ENCODE measurements at regions not wholly inside any gene's neighbourhood (a gene's known extent, or its start where the extent isn't known, plus 50 kb on each side); places are given as distances from the start of the nearest gene placed in this dataset.
"Not testable (repeated sequence)": the region's sequence is repeated elsewhere in the genome, so short reads cannot be mapped to it uniquely, and the experiment has no call there.

- no peak for TF ChIP-seq REST (IDR thresholded peaks at IDR 0.05; ENCODE audit: insufficient replicate concordance, low read depth)
- no peak for TF ChIP-seq POLR2AphosphoS5 (IDR thresholded peaks at IDR 0.05; ENCODE audit: low read depth)
- TF ChIP-seq, protein P1, sequence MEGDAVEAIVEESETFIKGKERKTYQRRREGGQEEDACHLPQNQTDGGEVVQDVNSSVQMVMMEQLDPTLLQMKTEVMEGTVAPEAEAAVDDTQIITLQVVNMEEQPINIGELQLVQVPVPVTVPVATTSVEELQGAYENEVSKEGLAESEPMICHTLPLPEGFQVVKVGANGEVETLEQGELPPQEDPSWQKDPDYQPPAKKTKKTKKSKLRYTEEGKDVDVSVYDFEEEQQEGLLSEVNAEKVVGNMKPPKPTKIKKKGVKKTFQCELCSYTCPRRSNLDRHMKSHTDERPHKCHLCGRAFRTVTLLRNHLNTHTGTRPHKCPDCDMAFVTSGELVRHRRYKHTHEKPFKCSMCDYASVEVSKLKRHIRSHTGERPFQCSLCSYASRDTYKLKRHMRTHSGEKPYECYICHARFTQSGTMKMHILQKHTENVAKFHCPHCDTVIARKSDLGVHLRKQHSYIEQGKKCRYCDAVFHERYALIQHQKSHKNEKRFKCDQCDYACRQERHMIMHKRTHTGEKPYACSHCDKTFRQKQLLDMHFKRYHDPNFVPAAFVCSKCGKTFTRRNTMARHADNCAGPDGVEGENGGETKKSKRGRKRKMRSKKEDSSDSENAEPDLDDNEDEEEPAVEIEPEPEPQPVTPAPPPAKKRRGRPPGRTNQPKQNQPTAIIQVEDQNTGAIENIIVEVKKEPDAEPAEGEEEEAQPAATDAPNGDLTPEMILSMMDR (IDR thresholded peaks at IDR 0.05; ENCODE audit: insufficient read depth, low read length) = no peak
- TF ChIP-seq GABPA (IDR thresholded peaks at IDR 0.05; ENCODE audit: low read depth) = no peak
- no peak overlapping the region for H3K27ac ChIP-seq (replicated peaks)
- no peak overlapping the region for H3K4me3 ChIP-seq (replicated peaks; ENCODE audit: insufficient read depth, low read length)
- DNase-seq (ENCODE audit: low read depth in 1 of 2, low spot score in 1 of 2) = no peak
- peaks cover 7% of the 10 kb centered on the region for H3K27me3 ChIP-seq (ENCODE audit: insufficient read depth, poor library complexity, severe bottlenecking)
Observed at GRCh38 chr14:105911006-105911847, 384.8 kb downstream of the TMEM121 start.

- not testable (repeated sequence) for H3K27ac ChIP-seq (replicated peaks); H3K27me3 ChIP-seq (ENCODE audit: insufficient read depth, poor library complexity, severe bottlenecking); DNase-seq (ENCODE audit: low read depth in 1 of 2, low spot score in 1 of 2); H3K4me3 ChIP-seq (replicated peaks; ENCODE audit: insufficient read depth, low read length)
Observed at GRCh38 chr14:105911848-105912292, 385.5 kb downstream of the TMEM121 start.

DNA sequence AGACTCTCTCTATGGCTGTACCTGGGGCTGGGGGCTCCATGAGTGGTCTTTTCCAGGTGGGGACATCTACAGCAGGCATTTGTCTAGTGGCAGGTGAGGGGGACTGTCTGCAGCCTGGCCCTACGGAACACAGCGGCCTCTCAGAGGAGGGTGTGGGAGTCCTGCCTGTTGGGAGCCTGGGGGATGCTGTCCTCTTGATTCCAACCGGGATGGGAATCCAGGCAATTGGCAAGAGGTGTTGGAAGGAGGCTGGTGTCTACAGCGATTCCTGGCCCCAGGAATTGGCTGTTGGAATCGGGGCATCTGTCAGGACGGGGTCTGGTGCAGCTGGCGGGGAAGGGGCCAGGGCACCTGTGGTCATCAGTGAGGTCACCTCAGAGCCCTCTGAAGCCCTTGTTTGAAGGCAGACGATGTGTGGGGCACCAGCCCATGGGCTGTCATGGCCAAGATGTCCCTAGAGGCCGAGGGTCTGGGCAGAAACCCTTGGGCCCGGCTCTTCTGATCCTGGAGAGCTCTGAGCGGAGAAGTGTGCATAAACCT is 386.3 kb downstream of the TMEM121 start:
- Histone ChIP-seq H3K4me3 (replicated peaks; ENCODE audit: insufficient read depth, low read length) (no peak overlapping the region), H3K27me3 (ENCODE audit: insufficient read depth, poor library complexity, severe bottlenecking) (peaks cover 5% of the 10 kb centered on the region), H3K27ac (replicated peaks) (no peak overlapping the region)
- no peak for TF ChIP-seq GABPA (IDR thresholded peaks at IDR 0.05; ENCODE audit: low read depth)
- TF ChIP-seq, protein P1 (IDR thresholded peaks at IDR 0.05; ENCODE audit: insufficient read depth, low read length) = no peak
- no peak for TF ChIP-seq POLR2AphosphoS5 (IDR thresholded peaks at IDR 0.05; ENCODE audit: low read depth)
- TF ChIP-seq REST (IDR thresholded peaks at IDR 0.05; ENCODE audit: insufficient replicate concordance, low read depth) = no peak
- TF ChIP-seq SPI1 (IDR thresholded peaks at IDR 0.05; ENCODE audit: borderline replicate concordance, low read depth) = no peak
- no peak for DNase-seq (ENCODE audit: low read depth in 1 of 2, low spot score in 1 of 2)

DNA sequence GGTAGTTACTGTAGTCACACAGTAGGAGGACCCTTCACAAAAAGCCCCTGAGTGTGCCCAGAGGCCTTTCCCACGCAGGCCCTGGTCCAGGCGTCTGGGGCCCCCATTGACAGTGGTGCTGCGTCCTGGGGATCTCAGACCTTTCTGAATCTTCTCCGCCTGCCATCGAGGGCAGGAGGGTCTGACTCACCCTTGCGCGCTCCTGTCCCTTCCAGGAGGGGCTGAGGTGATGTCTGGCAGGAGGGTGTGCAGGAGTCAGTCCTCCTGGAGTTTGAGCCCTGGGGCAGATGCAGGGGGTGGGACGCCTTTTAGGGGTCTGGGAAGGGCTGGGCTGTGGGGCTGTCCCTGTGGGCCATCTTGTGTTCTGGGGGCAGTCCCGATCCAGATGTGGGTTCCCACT is 386.8 kb downstream of the TMEM121 start:
- Histone ChIP-seq H3K27me3 (ENCODE audit: insufficient read depth, poor library complexity, severe bottlenecking) (peaks cover 2% of the 10 kb centered on the region), H3K27ac (replicated peaks) (no peak overlapping the region), H3K4me3 (replicated peaks; ENCODE audit: insufficient read depth, low read length) (no peak overlapping the region)
- no peak for DNase-seq (ENCODE audit: low read depth in 1 of 2, low spot score in 1 of 2)
- TF ChIP-seq GABPA (IDR thresholded peaks at IDR 0.05; ENCODE audit: low read depth) (no peak), SPI1 (IDR thresholded peaks at IDR 0.05; ENCODE audit: borderline replicate concordance, low read depth) (no peak), POLR2AphosphoS5 (IDR thresholded peaks at IDR 0.05; ENCODE audit: low read depth) (no peak), REST (IDR thresholded peaks at IDR 0.05; ENCODE audit: insufficient replicate concordance, low read depth) (no peak)
- TF ChIP-seq, protein P1 (IDR thresholded peaks at IDR 0.05; ENCODE audit: insufficient read depth, low read length) = no peak
